ENCODE measurements at regions not wholly inside any gene's neighbourhood (a gene's known extent, or its start where the extent isn't known, plus 50 kb on each side); places are given as distances from the start of the nearest gene placed in this dataset.

DNA sequence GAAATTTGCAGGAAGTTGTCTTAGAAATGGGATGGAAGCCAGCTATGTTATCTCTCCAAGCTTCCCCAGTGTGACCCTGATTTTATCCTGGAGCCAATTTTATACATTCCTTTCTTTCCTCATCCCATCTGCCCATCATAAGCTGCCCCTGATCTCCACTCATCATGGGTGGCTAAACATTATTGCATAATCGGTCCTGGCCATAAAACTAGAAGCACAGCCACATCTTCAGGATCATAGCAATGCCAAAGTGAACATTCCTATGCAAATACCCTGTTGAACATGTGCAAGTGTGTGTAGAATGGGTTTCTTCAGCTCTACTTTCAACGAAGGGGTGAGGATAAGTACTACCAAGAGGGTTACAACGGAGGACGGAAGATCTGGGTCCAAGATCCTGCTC, 50.6 kb upstream of the COG2 start:
- Mint-ChIP-seq H3K27me3 (ENCODE audit: low read depth in 3 of 3) (peaks cover 6 to 22% (median 15%) of the 10 kb centered on the region in 3 donors), H3K9me3 (peaks cover 0 to 1% (median 0%) of the 10 kb centered on the region in 7 donors), H3K27ac (no peak overlapping the region), H3K4me3 (no peak overlapping the region), H3K36me3 (no peaks in the 10 kb centered on the region), H3K4me1 (no peaks in the 10 kb centered on the region)
- WGBS (ENCODE audit: insufficient coverage) = 100% methylated on average over 3 of the region's 4 CpGs
- Histone ChIP-seq H3K4me2 (replicated peaks; ENCODE audit: extremely low read depth, low read length, poor library complexity, severe bottlenecking) (no peak overlapping the region), H4K20me1 (ENCODE audit: insufficient read depth, low read length) (no peaks in the 10 kb centered on the region), H3K9me3 (replicated peaks in 1 of 2; ENCODE audit: control insufficient read depth in 1 of 2, insufficient read depth in 1 of 2, low read length in 2 of 2) (no peaks in the 10 kb centered on the region), H3K4me1 (ENCODE audit: control insufficient read depth in 1 of 2, insufficient read depth in 2 of 2, low read length in 2 of 2) (no peaks in the 10 kb centered on the region), H2AFZ (ENCODE audit: insufficient read depth, low read depth, low read length, poor library complexity, severe bottlenecking) (no peak overlapping the region), H3K27me3 (ENCODE audit: control insufficient read depth in 2 of 2, insufficient read depth in 2 of 2, low read length in 2 of 2) (peaks cover 3 to 9% of the 10 kb centered on the region in 2 donors), H3K79me2 (ENCODE audit: insufficient read depth, low read length) (no peaks in the 10 kb centered on the region), H3K36me3 (replicated peaks in 1 of 2; ENCODE audit: control insufficient read depth in 1 of 2, insufficient read depth in 2 of 2, low read length in 2 of 2) (no peaks in the 10 kb centered on the region), H3K9ac (ENCODE audit: insufficient read depth, low read length, poor library complexity, severe bottlenecking) (no peak overlapping the region), H3K4me3 (replicated peaks in 1 of 3; ENCODE audit: low read depth in 2 of 3, low read length in 3 of 3) (no peak overlapping the region), H3K27ac (ENCODE audit: low read depth in 1 of 2, low read length in 2 of 2) (no peak overlapping the region)
- DNase-seq = no peak
- TF ChIP-seq, protein P1, sequence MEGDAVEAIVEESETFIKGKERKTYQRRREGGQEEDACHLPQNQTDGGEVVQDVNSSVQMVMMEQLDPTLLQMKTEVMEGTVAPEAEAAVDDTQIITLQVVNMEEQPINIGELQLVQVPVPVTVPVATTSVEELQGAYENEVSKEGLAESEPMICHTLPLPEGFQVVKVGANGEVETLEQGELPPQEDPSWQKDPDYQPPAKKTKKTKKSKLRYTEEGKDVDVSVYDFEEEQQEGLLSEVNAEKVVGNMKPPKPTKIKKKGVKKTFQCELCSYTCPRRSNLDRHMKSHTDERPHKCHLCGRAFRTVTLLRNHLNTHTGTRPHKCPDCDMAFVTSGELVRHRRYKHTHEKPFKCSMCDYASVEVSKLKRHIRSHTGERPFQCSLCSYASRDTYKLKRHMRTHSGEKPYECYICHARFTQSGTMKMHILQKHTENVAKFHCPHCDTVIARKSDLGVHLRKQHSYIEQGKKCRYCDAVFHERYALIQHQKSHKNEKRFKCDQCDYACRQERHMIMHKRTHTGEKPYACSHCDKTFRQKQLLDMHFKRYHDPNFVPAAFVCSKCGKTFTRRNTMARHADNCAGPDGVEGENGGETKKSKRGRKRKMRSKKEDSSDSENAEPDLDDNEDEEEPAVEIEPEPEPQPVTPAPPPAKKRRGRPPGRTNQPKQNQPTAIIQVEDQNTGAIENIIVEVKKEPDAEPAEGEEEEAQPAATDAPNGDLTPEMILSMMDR (IDR thresholded peaks at IDR 0.05) = no peak
- intact Hi-C loops (cut with micrococcal nuclease) = no loop called here

GRCh38 chr1:230589951-230590350, 52.3 kb upstream of the COG2 start:
- Histone ChIP-seq H3K36me3 (replicated peaks in 1 of 2; ENCODE audit: control insufficient read depth in 1 of 2, insufficient read depth in 2 of 2, low read length in 2 of 2) (no peaks in the 10 kb centered on the region), H3K27me3 (ENCODE audit: control insufficient read depth in 2 of 2, insufficient read depth in 2 of 2, low read length in 2 of 2) (peaks cover 3 to 9% of the 10 kb centered on the region in 2 donors), H3K79me2 (ENCODE audit: insufficient read depth, low read length) (no peaks in the 10 kb centered on the region), H4K20me1 (ENCODE audit: insufficient read depth, low read length) (no peaks in the 10 kb centered on the region), H3K4me1 (ENCODE audit: control insufficient read depth in 1 of 2, insufficient read depth in 2 of 2, low read length in 2 of 2) (no peaks in the 10 kb centered on the region), H3K4me3 (replicated peaks in 1 of 3; ENCODE audit: low read depth in 2 of 3, low read length in 3 of 3) (no peak overlapping the region), H2AFZ (ENCODE audit: insufficient read depth, low read depth, low read length, poor library complexity, severe bottlenecking) (no peak overlapping the region), H3K9ac (ENCODE audit: insufficient read depth, low read length, poor library complexity, severe bottlenecking) (no peak overlapping the region), H3K4me2 (replicated peaks; ENCODE audit: extremely low read depth, low read length, poor library complexity, severe bottlenecking) (no peak overlapping the region), H3K27ac (ENCODE audit: low read depth in 1 of 2, low read length in 2 of 2) (no peak overlapping the region), H3K9me3 (replicated peaks in 1 of 2; ENCODE audit: control insufficient read depth in 1 of 2, insufficient read depth in 1 of 2, low read length in 2 of 2) (no peaks in the 10 kb centered on the region)
- WGBS (ENCODE audit: insufficient coverage) = no CpG with 5 or more reads among the region's 2 CpGs
- TF ChIP-seq, protein P1 (IDR thresholded peaks at IDR 0.05) = no peak
- Mint-ChIP-seq H3K36me3 (no peaks in the 10 kb centered on the region), H3K4me1 (no peaks in the 10 kb centered on the region), H3K9me3 (peaks cover 0 to 3% (median 0%) of the 10 kb centered on the region in 7 donors), H3K27ac (no peak overlapping the region), H3K27me3 (ENCODE audit: low read depth in 3 of 3) (peaks cover 4 to 24% (median 17%) of the 10 kb centered on the region in 3 donors), H3K4me3 (no peak overlapping the region)
- DNase-seq = no peak
- intact Hi-C loops (cut with micrococcal nuclease) = no loop called here
